ENCODE measurements at regions not wholly inside any gene's neighbourhood (a gene's known extent, or its start where the extent isn't known, plus 50 kb on each side); places are given as distances from the start of the nearest gene placed in this dataset.

GRCh38 chr11:120004723-120005122 is 133.2 kb downstream of the TRIM29 start:
- TF ChIP-seq EZH2 (IDR thresholded peaks at IDR 0.05; ENCODE audit: borderline replicate concordance) (no peak), EZH2phosphoT487 (IDR thresholded peaks at IDR 0.05; ENCODE audit: low read depth, severe bottlenecking, unreplicated experiment) (no peak)

Data from hepatocyte (in vitro differentiated cells).